ENCODE measurements at regions not wholly inside any gene's neighbourhood (a gene's known extent, or its start where the extent isn't known, plus 50 kb on each side); places are given as distances from the start of the nearest gene placed in this dataset.
"Not testable (repeated sequence)": the region's sequence is repeated elsewhere in the genome, so short reads cannot be mapped to it uniquely, and the experiment has no call there.

- in situ Hi-C loops (cut with HindIII; ENCODE audit: low sequenced_read_pairs) = no loop called here
Observed at GRCh38 chr3:177609613-177610012, 412.3 kb upstream of the TBL1XR1 start.

- in situ Hi-C loops (cut with HindIII; ENCODE audit: low sequenced_read_pairs) = no loop called here
Observed at GRCh38 chr3:177610262-177610661, 413.0 kb upstream of the TBL1XR1 start.

GRCh38 chr3:177610686-177611633, 413.7 kb upstream of the TBL1XR1 start:
- in situ Hi-C loops (cut with HindIII; ENCODE audit: low sequenced_read_pairs) = no loop called here

GRCh38 chr3:177611752-177612334, 414.6 kb upstream of the TBL1XR1 start:
- in situ Hi-C loops (cut with HindIII; ENCODE audit: low sequenced_read_pairs) = no loop called here

GRCh38 chr3:177613901-177614300, 416.6 kb upstream of the TBL1XR1 start:
- in situ Hi-C loops (cut with HindIII; ENCODE audit: low sequenced_read_pairs) = no loop called here

- in situ Hi-C loops (cut with HindIII; ENCODE audit: low sequenced_read_pairs) = no loop called here
Observed at GRCh38 chr3:177615015-177615414, 417.7 kb upstream of the TBL1XR1 start.

GRCh38 chr3:177618873-177619733, 421.8 kb upstream of the TBL1XR1 start:
- in situ Hi-C loops (cut with HindIII; ENCODE audit: low sequenced_read_pairs) = no loop called here

GRCh38 chr3:177620073-177620472, 422.8 kb upstream of the TBL1XR1 start:
- in situ Hi-C loops (cut with HindIII; ENCODE audit: low sequenced_read_pairs) = no loop called here

GRCh38 chr3:177622520-177622919, 425.2 kb upstream of the TBL1XR1 start:
- in situ Hi-C loops (cut with HindIII; ENCODE audit: low sequenced_read_pairs) = no loop called here

- in situ Hi-C loops (cut with HindIII; ENCODE audit: low sequenced_read_pairs) = no loop called here
Observed at GRCh38 chr3:177622982-177623617, 425.8 kb upstream of the TBL1XR1 start.

- in situ Hi-C loops (cut with HindIII; ENCODE audit: low sequenced_read_pairs) = no loop called here
Observed at GRCh38 chr3:177624528-177625495, 427.5 kb upstream of the TBL1XR1 start.

- in situ Hi-C loops (cut with HindIII; ENCODE audit: low sequenced_read_pairs) = no loop called here
Observed at GRCh38 chr3:177626045-177626444, 428.8 kb upstream of the TBL1XR1 start.

- in situ Hi-C loops (cut with HindIII; ENCODE audit: low sequenced_read_pairs) = not testable (repeated sequence)
Observed at GRCh38 chr3:177628095-177628719, 430.9 kb upstream of the TBL1XR1 start.

- in situ Hi-C loops (cut with HindIII; ENCODE audit: low sequenced_read_pairs) = no loop called here
Observed at GRCh38 chr3:177629276-177629675, 432.0 kb upstream of the TBL1XR1 start.

- in situ Hi-C loops (cut with HindIII; ENCODE audit: low sequenced_read_pairs) = no loop called here
Observed at GRCh38 chr3:177633671-177634207, 436.5 kb upstream of the TBL1XR1 start.

GRCh38 chr3:177635601-177636106, 438.4 kb upstream of the TBL1XR1 start:
- in situ Hi-C loops (cut with HindIII; ENCODE audit: low sequenced_read_pairs) = not testable (repeated sequence)

- in situ Hi-C loops (cut with HindIII; ENCODE audit: low sequenced_read_pairs) = no loop called here
Observed at GRCh38 chr3:177640319-177640965, 443.2 kb upstream of the TBL1XR1 start.

- in situ Hi-C loops (cut with HindIII; ENCODE audit: low sequenced_read_pairs) = no loop called here
Observed at GRCh38 chr3:177641206-177641605, 443.9 kb upstream of the TBL1XR1 start.

Measured in DLD1 (cell line).